Panc1 (cell line): ENCODE measurements at regions not wholly inside any gene's neighbourhood (a gene's known extent, or its start where the extent isn't known, plus 50 kb on each side); places are given as distances from the start of the nearest gene placed in this dataset.

Experiments used
- ATAC-seq: fragments of 200-7000 bp; cut with Tn5 transposase; 2 replicates; pipeline ENCODE4 v1.9.1; 2020; ENCODE audit warnings: mild to moderate bottlenecking, moderate library complexity
- BruUV-seq: library from RNA; stranded (reverse); fragments of 400-500 nt; replicated peaks from 2 replicates; lab custom pipeline; 2021; lab: Mats Ljungman, UMichigan
- CTCF ChIA-PET: fragments of 300-600 bp; sonication (Branson Sonifier 250); formaldehyde crosslinking; loops from one replicate; lab custom pipeline; 2022; ENCODE audit warnings: antibody characterized with exemption; lab: Charles Lee
- POLR2A ChIA-PET: fragments of 300-600 bp; sonication (Branson Sonifier 250); formaldehyde crosslinking; loops from one replicate; lab custom pipeline; 2022; ENCODE audit warnings: antibody characterized with exemption; lab: Charles Lee
- DNase-seq: peaks from one replicate; pipeline ENCODE4 v3.0.0-alpha.2; 2010; ENCODE audit warnings: low read depth, low spot score
- H3K27ac ChIP-seq: 2 replicates; pipeline ENCODE4 v1.5.1; 2011; ENCODE audit warnings: mild to moderate bottlenecking, low read length, inconsistent platforms
- H3K27me3 ChIP-seq: fragments of 200-500 bp; sonication (Bioruptor generic); 2 replicates; pipeline ENCODE4 v1.6.0; 2014; ENCODE audit warnings: low read length, inconsistent platforms; ENCODE audit not compliant: control insufficient read depth, insufficient read depth
- H3K36me3 ChIP-seq: fragments of 200-500 bp; sonication (Bioruptor generic); 2 replicates; pipeline ENCODE4 v1.5.1; 2014; ENCODE audit warnings: inconsistent platforms, mild to moderate bottlenecking, low read length, moderate library complexity; ENCODE audit not compliant: control insufficient read depth, insufficient read depth
- H3K4me1 ChIP-seq: 2 replicates; pipeline ENCODE4 v1.5.1; 2011; ENCODE audit warnings: inconsistent platforms, mild to moderate bottlenecking, low read length, moderate library complexity; ENCODE audit not compliant: control insufficient read depth, insufficient read depth
- H3K4me3 ChIP-seq, 2 experiments: 2 replicates each; pipeline ENCODE4 v1.5.1; 2011 to 2012; ENCODE audit warnings: low read depth in 2 of 2, low read length in 2 of 2, mild to moderate bottlenecking in 2 of 2, inconsistent platforms in 1 of 2, moderate library complexity in 1 of 2
- H3K9me3 ChIP-seq: fragments of 200-500 bp; sonication (Bioruptor generic); 2 replicates; pipeline ENCODE4 v1.5.1; 2014; ENCODE audit warnings: low read depth, mild to moderate bottlenecking, inconsistent platforms, low read length, moderate library complexity; ENCODE audit not compliant: control insufficient read depth, insufficient read depth
- CTCF ChIP-seq: fragments of 450-650 bp; IDR thresholded peaks from 2 replicates; pipeline ENCODE4 v1.5.1; 2017; ENCODE audit warnings: mild to moderate bottlenecking
- POLR2AphosphoS5 ChIP-seq: IDR thresholded peaks from 2 replicates; pipeline ENCODE4 v1.6.1; 2012; ENCODE audit warnings: mild to moderate bottlenecking, low read depth, low read length, moderate library complexity
- REST ChIP-seq, 2 experiments: IDR thresholded peaks; 2 replicates each; pipeline ENCODE4 v1.6.1; 2011 to 2012; ENCODE audit warnings: low read depth in 2 of 2, control low read depth in 1 of 2, low read length in 1 of 2, mild to moderate bottlenecking in 1 of 2, moderate library complexity in 1 of 2; ENCODE audit not compliant: insufficient read depth in 1 of 2
- SIN3A ChIP-seq: IDR thresholded peaks from 2 replicates; pipeline ENCODE4 v1.6.1; 2012; ENCODE audit warnings: low read depth, mild to moderate bottlenecking, low read length, moderate library complexity, borderline replicate concordance; ENCODE audit not compliant: insufficient read depth
- TCF7L2 ChIP-seq: IDR thresholded peaks from 2 replicates; pipeline ENCODE4 v1.6.1; 2011; ENCODE audit warnings: mild to moderate bottlenecking, low read depth, low read length, inconsistent platforms
- in situ Hi-C: cut with HindIII; loops from 2 replicates; pipeline ENCODE4 v1.10.0; 2016; ENCODE audit warnings: low sequenced_read_pairs, low pct_unique_long_range_greater_than_20kb
- intact Hi-C: fragments of 100-400 bp; cut with micrococcal nuclease; formaldehyde crosslinking; loops from one replicate; pipeline ENCODE4 v1.10.0; 2022; ENCODE audit not compliant: unreplicated experiment

GRCh38 chr6:19547507-19547906 lies 289.7 kb upstream of the ID4 start:
- no TSS peak for BruUV-seq
- ATAC-seq (no peak), DNase-seq (no peak)
- POLR2A ChIA-PET: no interaction called here
- Histone ChIP-seq H3K27me3 (no peaks in the 10 kb centered on the region), H3K36me3 (no peaks in the 10 kb centered on the region), H3K9me3 (no peaks in the 10 kb centered on the region), H3K4me1 (no peaks in the 10 kb centered on the region), H3K4me3 (no peak overlapping the region), H3K27ac (no peak overlapping the region)
- CTCF ChIA-PET: no interaction called here
- in situ Hi-C loops: no loop called here
- intact Hi-C loops: no loop called here
- no peak for TF ChIP-seq POLR2AphosphoS5
- no peak for TF ChIP-seq SIN3A
- no peak for TF ChIP-seq CTCF
- no peak for TF ChIP-seq REST (IDR thresholded peaks at IDR 0.05; ENCODE audit: insufficient read depth in 1 of 2, low read depth in 2 of 2, low read length in 1 of 2)
- no peak for TF ChIP-seq TCF7L2

DNA sequence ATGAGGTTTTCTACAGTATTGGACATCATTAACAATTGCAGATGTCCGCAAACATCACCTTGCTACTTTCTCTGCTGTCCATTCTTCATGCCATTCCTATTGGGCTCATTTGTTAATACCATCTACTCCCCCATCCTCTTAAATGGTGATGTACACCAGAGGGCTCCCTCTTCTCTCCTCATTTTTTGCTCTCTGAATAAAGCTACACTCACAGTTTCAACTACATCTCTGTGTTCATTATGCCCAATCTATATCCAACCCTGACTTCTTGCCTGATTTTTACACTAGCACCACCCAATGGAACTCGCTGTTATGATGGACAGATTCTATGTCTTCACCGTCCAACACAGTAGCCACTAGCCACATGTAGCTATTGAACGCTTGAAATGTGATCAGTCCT lies 288.1 kb upstream of the ID4 start:
- ATAC-seq: no peak

More for the DNA sequence above, 288.1 kb upstream of the ID4 start:
- Histone ChIP-seq H3K27me3 (no peaks in the 10 kb centered on the region), H3K4me1 (no peaks in the 10 kb centered on the region), H3K4me3 (no peak overlapping the region), H3K27ac (no peak overlapping the region), H3K36me3 (no peaks in the 10 kb centered on the region), H3K9me3 (peaks cover 7% of the 10 kb centered on the region; the same call in 1 of the 2 replicates)
- TF ChIP-seq TCF7L2 (no peak), POLR2AphosphoS5 (no peak), REST (IDR thresholded peaks at IDR 0.05; ENCODE audit: insufficient read depth in 1 of 2, low read depth in 2 of 2, low read length in 1 of 2) (no peak), CTCF (peak; percentile 18; the same call in 1 of the 2 replicates), SIN3A (no peak)
- intact Hi-C loops (no loop called here), in situ Hi-C loops (no loop called here)
- ChIA-PET POLR2A (no interaction called here), CTCF (no interaction called here)
- no peak for DNase-seq
- BruUV-seq: no TSS peak
